Heart right ventricle (tissue), 16 donors: ENCODE measurements at regions not wholly inside any gene's neighbourhood (a gene's known extent, or its start where the extent isn't known, plus 50 kb on each side); places are given as distances from the start of the nearest gene placed in this dataset.

Source experiments
- ATAC-seq, 8 donors: fragments of 200-7000 bp; cut with Tn5 transposase; one replicate each; pipeline ENCODE4 v1.9.1; 2020; ENCODE audit warnings: mild to moderate bottlenecking in 8 of 8, moderate library complexity in 8 of 8, moderate number of reproducible peaks in 1 of 8
- DNase-seq, 2 donors: peaks; one replicate each; pipeline ENCODE4 v3.0.0-alpha.2; 2020
- H3K27ac ChIP-seq, 10 donors: fragments of 200-600 bp; sonication (generic) in 2 of 10; one replicate each; pipeline versions ENCODE4 v1.5.0 to v1.8.0; 2020 to 2022; ENCODE audit warnings: mild to moderate bottlenecking in 3 of 10
- H3K27me3 ChIP-seq, 7 donors: fragments of 200-600 bp; one replicate each; pipeline ENCODE4 v1.8.0; 2021 to 2022; ENCODE audit warnings: mild to moderate bottlenecking in 2 of 7
- H3K36me3 ChIP-seq, 9 donors: fragments of 200-600 bp; sonication (generic) in 1 of 9; one replicate each; pipeline versions ENCODE4 v1.5.0 to v1.8.0; 2020 to 2022; ENCODE audit warnings: mild to moderate bottlenecking in 2 of 9
- H3K4me1 ChIP-seq, 9 donors: fragments of 200-600 bp; sonication (generic) in 1 of 9; one replicate each; pipeline versions ENCODE4 v1.5.0 to v1.8.0; 2020 to 2022; ENCODE audit warnings: mild to moderate bottlenecking in 4 of 9
- H3K4me3 ChIP-seq, 10 donors: fragments of 200-600 bp; sonication (generic) in 2 of 10; one replicate each; pipeline versions ENCODE4 v1.5.0 to v1.8.0; 2020 to 2022; ENCODE audit warnings: mild to moderate bottlenecking in 7 of 10, moderate library complexity in 2 of 10
- H3K9me3 ChIP-seq, 11 donors: fragments of 200-600 bp in 10 of 11; sonication (generic) in 2 of 11; one replicate each; pipeline versions ENCODE4 v1.5.0 to v1.8.0; 2013 to 2022; ENCODE audit warnings: mild to moderate bottlenecking in 2 of 11, control low read depth in 1 of 11, moderate library complexity in 1 of 11
- CTCF ChIP-seq, 9 donors: fragments of 200-600 bp; sonication (generic) in 2 of 9; IDR thresholded peaks; one replicate each; pipeline versions ENCODE4 v1.5.0 to v1.8.0; 2021 to 2022; ENCODE audit warnings: antibody characterized with exemption in 9 of 9, mild to moderate bottlenecking in 5 of 9, moderate library complexity in 1 of 9
- WGBS, 2 donors: extraction: QIAGEN DNeasy Blood & Tissue Kit; methylation state at CpG; one replicate each; pipeline ENCODE4 v1.1.7; 2013; ENCODE audit warnings: inconsistent platforms in 1 of 2; 5-methylcytosine and 5-hydroxymethylcytosine counted together
- intact Hi-C, 10 donors: fragments of 100-400 bp; cut with DNase I; formaldehyde crosslinking; loops; one replicate each; pipeline versions ENCODE4 v1.11.1 to v1.14.2; 2022
- donor health status: Arrhythmogenic right ventricular cardiomyopathy.
- donor health status: ischemic (EF 13 %, LVEDD 7.1; RV severe dilation, severe dysfunction).
- donor health status: healthy with polysubstance abuse.
- donor health status: DM: no; HTN: yes; CAD: no.
- donor health status: DM: no; HTN: no; CAD: no.
- donor health status: ischemic (EF 25% LVEDD 6.9; RV normal size, moderate dysfunction).
- donor health status: ischemic (EF 25% LVEDD 5.7; RV mildly dilated, moderate dysfunction).
- donor health status: healthy.
- donor health status: DM: yes; HTN: yes; CAD: no.
- donor health status: Ischemic cardiomyopathy.
- donor health status: ischemic (EF 35%, LVEDD 5.7; RV mildly dilated, moderate dysfunction).
- donor health status: nonischemic (EF 11% LVEDD 7.7; RV severe dilation, severe dysfunction).
- donor health status: DM: yes; HTN: yes; CAD: no.
- donor health status: PGD.
- donor health status: ischemic (EF 29% LVEDD 5.4; RV normal size, mild dysfunction).
- donor health status: nonischemic (EF 23%, LVEDD 6.1; RV moderate dilation, normal function).

GRCh38 chr6:163716690-163717089 is 302.2 kb downstream of the QKI start:
- Histone ChIP-seq H3K9me3 (no peaks in the 10 kb centered on the region), H3K27ac (no peak overlapping the region), H3K4me3 (no peak overlapping the region), H3K27me3 (no peaks in the 10 kb centered on the region), H3K4me1 (peaks cover 6 to 20% (median 13%) of the 10 kb centered on the region in 9 donors), H3K36me3 (no peaks in the 10 kb centered on the region)
- 85 to 94% methylated on average over 6 of the region's 6 CpGs for WGBS, 2 donors
- DNase-seq: no peak
- no peak for TF ChIP-seq CTCF (IDR thresholded peaks at IDR 0.05)
- ATAC-seq: no peak
- intact Hi-C loops: loop anchor here in 3 of 10 donors (10.0 kb wide), 3 partner anchors 238 to 388 kb away; no protein-coding TSS in a partner anchor

GRCh38 chr6:163715846-163716245 is 301.3 kb downstream of the QKI start:
- no peak overlapping the region for H3K4me3 ChIP-seq
- WGBS, 2 donors: 86 to 89% methylated on average over 7 of the region's 7 CpGs
- no peak for TF ChIP-seq CTCF (IDR thresholded peaks at IDR 0.05)
- peaks cover 10 to 28% (median 21%) of the 10 kb centered on the region in 9 donors for H3K4me1 ChIP-seq
- DNase-seq (no peak), ATAC-seq (no peak)
- H3K9me3 ChIP-seq: no peaks in the 10 kb centered on the region
- intact Hi-C loops: loop anchor here in 3 of 10 donors (10.0 kb wide), 3 partner anchors 239 to 389 kb away; no protein-coding TSS in a partner anchor
- H3K27me3 ChIP-seq: no peaks in the 10 kb centered on the region
- H3K27ac ChIP-seq: no peak overlapping the region
- H3K36me3 ChIP-seq: no peaks in the 10 kb centered on the region

DNA sequence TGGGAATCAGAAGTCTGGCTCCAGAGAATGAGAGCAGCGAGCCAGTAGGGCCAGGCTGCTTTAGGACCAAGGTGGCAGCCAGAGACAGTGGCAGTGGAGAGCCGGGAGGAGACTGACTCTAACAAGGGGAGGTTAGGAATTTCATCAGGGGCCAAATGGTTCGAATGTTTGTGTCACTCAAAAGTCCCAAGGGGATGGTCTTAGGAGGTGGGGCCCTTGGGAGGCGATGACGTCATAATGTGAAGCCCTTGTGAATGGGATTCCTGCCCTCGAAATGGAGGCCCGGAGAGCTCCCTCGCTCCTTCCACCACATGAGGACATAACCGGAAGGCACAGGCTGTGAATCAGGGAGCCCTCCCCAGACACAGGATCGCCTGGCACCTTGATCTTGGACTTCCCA is 299.7 kb downstream of the QKI start:
- ATAC-seq (no peak), DNase-seq (no peak)
- Histone ChIP-seq H3K36me3 (no peaks in the 10 kb centered on the region), H3K4me1 (peaks cover 25 to 45% (median 38%) of the 10 kb centered on the region in 9 donors), H3K27me3 (no peaks in the 10 kb centered on the region), H3K9me3 (no peaks in the 10 kb centered on the region), H3K4me3 (no peak overlapping the region), H3K27ac (no peak overlapping the region)
- no peak for TF ChIP-seq CTCF (IDR thresholded peaks at IDR 0.05)
- intact Hi-C loops: loop anchor here in 6 of 10 donors (5.0 to 10.0 kb wide), 9 partner anchors 48 to 393 kb away; no protein-coding TSS in a partner anchor
- WGBS, 2 donors: 95% methylated on average over 10 of the region's 10 CpGs

- H3K27me3 ChIP-seq: no peaks in the 10 kb centered on the region
- H3K36me3 ChIP-seq: no peaks in the 10 kb centered on the region
- no peak overlapping the region for H3K4me3 ChIP-seq
- intact Hi-C loops: loop anchor here in 6 of 10 donors (5.0 to 10.0 kb wide), 9 partner anchors 49 to 394 kb away; no protein-coding TSS in a partner anchor
- peaks cover 28 to 57% (median 50%) of the 10 kb centered on the region in 9 donors for H3K4me1 ChIP-seq
- DNase-seq (no peak), ATAC-seq (no peak)
- peak overlapping the region in 7 of 10 donors; percentile 68 to 86 (median 80) for H3K27ac ChIP-seq
- no peak for TF ChIP-seq CTCF (IDR thresholded peaks at IDR 0.05)
- WGBS, 2 donors: 87 to 92% methylated on average over 7 to 8 of the region's 8 CpGs
- H3K9me3 ChIP-seq: no peaks in the 10 kb centered on the region
These were observed 298.5 kb downstream of the QKI start for GRCh38 chr6:163712981-163713380.
